ENCODE measurements at regions not wholly inside any gene's neighbourhood (a gene's known extent, or its start where the extent isn't known, plus 50 kb on each side); places are given as distances from the start of the nearest gene placed in this dataset.

- TF ChIP-seq, protein P1, sequence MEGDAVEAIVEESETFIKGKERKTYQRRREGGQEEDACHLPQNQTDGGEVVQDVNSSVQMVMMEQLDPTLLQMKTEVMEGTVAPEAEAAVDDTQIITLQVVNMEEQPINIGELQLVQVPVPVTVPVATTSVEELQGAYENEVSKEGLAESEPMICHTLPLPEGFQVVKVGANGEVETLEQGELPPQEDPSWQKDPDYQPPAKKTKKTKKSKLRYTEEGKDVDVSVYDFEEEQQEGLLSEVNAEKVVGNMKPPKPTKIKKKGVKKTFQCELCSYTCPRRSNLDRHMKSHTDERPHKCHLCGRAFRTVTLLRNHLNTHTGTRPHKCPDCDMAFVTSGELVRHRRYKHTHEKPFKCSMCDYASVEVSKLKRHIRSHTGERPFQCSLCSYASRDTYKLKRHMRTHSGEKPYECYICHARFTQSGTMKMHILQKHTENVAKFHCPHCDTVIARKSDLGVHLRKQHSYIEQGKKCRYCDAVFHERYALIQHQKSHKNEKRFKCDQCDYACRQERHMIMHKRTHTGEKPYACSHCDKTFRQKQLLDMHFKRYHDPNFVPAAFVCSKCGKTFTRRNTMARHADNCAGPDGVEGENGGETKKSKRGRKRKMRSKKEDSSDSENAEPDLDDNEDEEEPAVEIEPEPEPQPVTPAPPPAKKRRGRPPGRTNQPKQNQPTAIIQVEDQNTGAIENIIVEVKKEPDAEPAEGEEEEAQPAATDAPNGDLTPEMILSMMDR (IDR thresholded peaks at IDR 0.05; ENCODE audit: unreplicated experiment in 3 of 3), result no peak
- Mint-ChIP-seq H3K27me3 (ENCODE audit: low read depth) (no peaks in the 10 kb centered on the region), H3K9me3 (peaks cover 9% of the 10 kb centered on the region), H3K27ac (no peak overlapping the region), H3K4me1 (no peaks in the 10 kb centered on the region), H3K4me3 (no peak overlapping the region), H3K36me3 (ENCODE audit: low read depth) (no peaks in the 10 kb centered on the region)
These were observed 1182.4 kb upstream of the ZEB2 start for GRCh38 chr2:145702305-145702704.

- H3K36me3 Mint-ChIP-seq (ENCODE audit: low read depth), result no peaks in the 10 kb centered on the region
- no peaks in the 10 kb centered on the region for H3K9me3 Mint-ChIP-seq
- TF ChIP-seq, protein P1 (IDR thresholded peaks at IDR 0.05; ENCODE audit: unreplicated experiment in 3 of 3), result no peak
- no peak overlapping the region for H3K4me3 Mint-ChIP-seq
- peaks cover 4% of the 10 kb centered on the region for H3K27me3 Mint-ChIP-seq (ENCODE audit: low read depth)
- no peak overlapping the region for H3K27ac Mint-ChIP-seq
- no peaks in the 10 kb centered on the region for H3K4me1 Mint-ChIP-seq
These were observed 1173.1 kb upstream of the ZEB2 start for GRCh38 chr2:145692971-145693478.

- H3K36me3 Mint-ChIP-seq (ENCODE audit: low read depth), result no peaks in the 10 kb centered on the region
- H3K9me3 Mint-ChIP-seq, result no peaks in the 10 kb centered on the region
These were observed 1171.7 kb upstream of the ZEB2 start for GRCh38 chr2:145691659-145692058.

DNA sequence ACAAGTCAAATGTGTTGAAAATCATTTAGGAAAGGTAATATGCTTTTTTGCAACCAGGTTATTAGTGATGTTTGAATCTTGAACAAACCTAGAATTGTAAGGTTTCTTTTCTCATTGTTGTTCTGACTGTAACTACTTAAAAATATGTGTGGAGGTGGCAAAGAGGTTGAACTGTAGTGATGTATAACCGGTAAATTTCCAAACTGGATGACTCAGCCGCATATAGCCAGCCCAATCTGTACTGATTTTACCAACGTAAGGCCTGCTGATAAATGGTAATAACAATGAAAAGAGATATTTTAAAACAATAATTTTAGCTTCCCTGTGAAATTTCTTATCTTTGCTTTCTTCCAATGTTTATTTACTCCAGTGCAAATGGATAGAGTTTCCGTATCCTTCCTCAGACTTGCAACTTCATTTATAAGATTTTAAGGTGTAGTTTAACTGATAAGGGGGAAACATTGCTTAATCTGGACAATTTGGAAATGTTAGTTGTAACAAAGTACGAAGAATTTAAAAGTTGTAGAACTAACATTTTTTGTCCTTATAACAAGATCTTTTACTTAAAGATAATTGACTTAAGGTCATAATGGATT lies 1170.4 kb upstream of the ZEB2 start:
- Mint-ChIP-seq H3K9me3 (no peaks in the 10 kb centered on the region), H3K4me3 (no peak overlapping the region), H3K36me3 (ENCODE audit: low read depth) (no peaks in the 10 kb centered on the region), H3K4me1 (no peaks in the 10 kb centered on the region), H3K27me3 (ENCODE audit: low read depth) (peaks cover 4% of the 10 kb centered on the region), H3K27ac (no peak overlapping the region)
- TF ChIP-seq, protein P1 (IDR thresholded peaks at IDR 0.05; ENCODE audit: unreplicated experiment in 3 of 3), result no peak

More at GRCh38 chr2:145691659-145692058, 1171.7 kb upstream of the ZEB2 start:
- TF ChIP-seq, protein P1 (IDR thresholded peaks at IDR 0.05; ENCODE audit: unreplicated experiment in 3 of 3), result no peak
- Mint-ChIP-seq H3K4me3 (no peak overlapping the region), H3K4me1 (no peaks in the 10 kb centered on the region), H3K27me3 (ENCODE audit: low read depth) (peaks cover 4% of the 10 kb centered on the region), H3K27ac (no peak overlapping the region)

- no peaks in the 10 kb centered on the region for H3K36me3 Mint-ChIP-seq (ENCODE audit: low read depth)
These were observed 1169.4 kb upstream of the ZEB2 start for GRCh38 chr2:145689277-145689676.

More at GRCh38 chr2:145689277-145689676, 1169.4 kb upstream of the ZEB2 start:
- H3K4me3 Mint-ChIP-seq, result no peak overlapping the region
- TF ChIP-seq, protein P1 (IDR thresholded peaks at IDR 0.05; ENCODE audit: unreplicated experiment in 3 of 3), result no peak
- H3K4me1 Mint-ChIP-seq, result no peaks in the 10 kb centered on the region
- H3K9me3 Mint-ChIP-seq, result no peaks in the 10 kb centered on the region
- H3K27me3 Mint-ChIP-seq (ENCODE audit: low read depth), result peaks cover 4% of the 10 kb centered on the region
- H3K27ac Mint-ChIP-seq, result no peak overlapping the region
